ENCODE measurements at regions not wholly inside any gene's neighbourhood (a gene's known extent, or its start where the extent isn't known, plus 50 kb on each side); places are given as distances from the start of the nearest gene placed in this dataset.

GRCh38 chr3:34312684-34313083 lies 514.3 kb downstream of the PDCD6IP start:
- no peak overlapping the region for H3K4me2 ChIP-seq (ENCODE audit: insufficient read depth, low read length)
- no peak overlapping the region for H3K9ac ChIP-seq (replicated peaks; ENCODE audit: extremely low read depth, insufficient read depth, low read length)
- no peak overlapping the region for H3K27ac ChIP-seq (ENCODE audit: insufficient read depth, low read depth, low read length)
- H3K9me3 ChIP-seq (replicated peaks; ENCODE audit: control insufficient read depth, insufficient read depth, low read length): no peaks in the 10 kb centered on the region
- TF ChIP-seq CTCF (IDR thresholded peaks at IDR 0.05; ENCODE audit: extremely low read depth in 1 of 2, insufficient read depth in 1 of 2, low read depth in 1 of 2, low read length in 2 of 2) (no peak), MYC (IDR thresholded peaks at IDR 0.05; ENCODE audit: low read depth, low read length) (no peak), EZH2 (IDR thresholded peaks at IDR 0.05; ENCODE audit: borderline replicate concordance, low read depth, low read length, severe bottlenecking) (no peak)
- no peaks in the 10 kb centered on the region for H4K20me1 ChIP-seq (replicated peaks; ENCODE audit: control insufficient read depth, extremely low read depth, insufficient read depth, low read length)
- POLR2A ChIA-PET: no interaction called here
- FAIRE-seq (no peak), DNase-seq (ENCODE audit: low read depth, low spot score) (no peak)
- no peak overlapping the region for H2AFZ ChIP-seq (ENCODE audit: low read depth, low read length)
- CTCF ChIA-PET: interaction anchor here (1.1 kb wide), 1 partner anchor 53 kb away, joined by 3 read pairs; no protein-coding TSS in a partner anchor
- dilution Hi-C loops (cut with MboI; ENCODE audit: extremely low pct_ligation_motif_present, low sequenced_read_pairs) (no loop called here), intact Hi-C loops (cut with micrococcal nuclease) (no loop called here)
- H3K4me1 ChIP-seq (ENCODE audit: control insufficient read depth, extremely low read depth, insufficient read depth, low read length): no peaks in the 10 kb centered on the region
- no peaks in the 10 kb centered on the region for H3K9me1 ChIP-seq (replicated peaks; ENCODE audit: control insufficient read depth, extremely low read depth, insufficient read depth, low read length)
- H3K4me3 ChIP-seq (replicated peaks in 1 of 3; ENCODE audit: insufficient read depth in 1 of 3, low read depth in 1 of 3, low read length in 3 of 3): no peak overlapping the region
- H3K79me2 ChIP-seq (ENCODE audit: control insufficient read depth, insufficient read depth, low read length): no peaks in the 10 kb centered on the region
- BruUV-seq (replicated peaks): no TSS peak
- H3K27me3 ChIP-seq (ENCODE audit: control insufficient read depth in 2 of 2, insufficient read depth in 2 of 2, low read length in 2 of 2): no peaks in the 10 kb centered on the region
- H3K36me3 ChIP-seq (ENCODE audit: control insufficient read depth in 2 of 2, extremely low read depth in 1 of 2, insufficient read depth in 2 of 2, low read length in 2 of 2): no peaks in the 10 kb centered on the region

GRCh38 chr3:34319881-34320280 lies 521.5 kb downstream of the PDCD6IP start:
- Histone ChIP-seq H3K9me3 (replicated peaks; ENCODE audit: control insufficient read depth, insufficient read depth, low read length) (no peaks in the 10 kb centered on the region), H3K9ac (replicated peaks; ENCODE audit: extremely low read depth, insufficient read depth, low read length) (no peak overlapping the region), H3K27ac (ENCODE audit: insufficient read depth, low read depth, low read length) (no peak overlapping the region), H3K27me3 (ENCODE audit: control insufficient read depth in 2 of 2, insufficient read depth in 2 of 2, low read length in 2 of 2) (no peaks in the 10 kb centered on the region), H3K9me1 (replicated peaks; ENCODE audit: control insufficient read depth, extremely low read depth, insufficient read depth, low read length) (no peaks in the 10 kb centered on the region), H3K4me3 (replicated peaks in 1 of 3; ENCODE audit: insufficient read depth in 1 of 3, low read depth in 1 of 3, low read length in 3 of 3) (no peak overlapping the region), H3K79me2 (ENCODE audit: control insufficient read depth, insufficient read depth, low read length) (no peaks in the 10 kb centered on the region), H3K36me3 (ENCODE audit: control insufficient read depth in 2 of 2, extremely low read depth in 1 of 2, insufficient read depth in 2 of 2, low read length in 2 of 2) (no peaks in the 10 kb centered on the region), H3K4me2 (ENCODE audit: insufficient read depth, low read length) (no peak overlapping the region), H3K4me1 (ENCODE audit: control insufficient read depth, extremely low read depth, insufficient read depth, low read length) (no peaks in the 10 kb centered on the region), H2AFZ (ENCODE audit: low read depth, low read length) (no peak overlapping the region), H4K20me1 (replicated peaks; ENCODE audit: control insufficient read depth, extremely low read depth, insufficient read depth, low read length) (no peaks in the 10 kb centered on the region)
- POLR2A ChIA-PET: no interaction called here
- intact Hi-C loops (cut with micrococcal nuclease): no loop called here
- DNase-seq (ENCODE audit: low read depth, low spot score) (no peak), FAIRE-seq (no peak)
- BruUV-seq (replicated peaks): no TSS peak
- TF ChIP-seq FOS (IDR thresholded peaks at IDR 0.05; ENCODE audit: borderline replicate concordance, insufficient read depth, low read length): no peak
- TF ChIP-seq POLR2AphosphoS5 (IDR thresholded peaks at IDR 0.05; ENCODE audit: insufficient read depth, low read depth, low read length): no peak
- no peak for TF ChIP-seq EZH2 (IDR thresholded peaks at IDR 0.05; ENCODE audit: borderline replicate concordance, low read depth, low read length, severe bottlenecking)
- no peak for TF ChIP-seq CTCF (IDR thresholded peaks at IDR 0.05; ENCODE audit: extremely low read depth in 1 of 2, insufficient read depth in 1 of 2, low read depth in 1 of 2, low read length in 2 of 2)
- no peak for TF ChIP-seq MAX (IDR thresholded peaks at IDR 0.05; ENCODE audit: insufficient read depth, insufficient read length)
- no peak for TF ChIP-seq POLR2A (IDR thresholded peaks at IDR 0.05; ENCODE audit: low read depth, low read length)
- TF ChIP-seq MYC (IDR thresholded peaks at IDR 0.05; ENCODE audit: low read depth, low read length): no peak
- no peak for TF ChIP-seq GATA2 (IDR thresholded peaks at IDR 0.05; ENCODE audit: insufficient read depth, insufficient read length, low read depth, low read length)
- TF ChIP-seq JUN (IDR thresholded peaks at IDR 0.05; ENCODE audit: borderline replicate concordance, insufficient read depth, insufficient read length, low read depth): no peak
- CTCF ChIA-PET: interaction anchor here (1.5 kb wide), 1 partner anchor 14 kb away, joined by 3 read pairs; no protein-coding TSS in a partner anchor
- dilution Hi-C loops (cut with MboI; ENCODE audit: extremely low pct_ligation_motif_present, low sequenced_read_pairs): no loop called here

Measured in endothelial cell of umbilical vein (primary cell).